CD14-positive monocyte (primary cell): ENCODE measurements at regions not wholly inside any gene's neighbourhood (a gene's known extent, or its start where the extent isn't known, plus 50 kb on each side); places are given as distances from the start of the nearest gene placed in this dataset.
"Not testable (repeated sequence)": the region's sequence is repeated elsewhere in the genome, so short reads cannot be mapped to it uniquely, and the experiment has no call there.

ENCODE experiments used
- DNase-seq, 3 donors: peaks; one replicate each; pipeline ENCODE4 v3.0.0-alpha.2; 2011 to 2022
- H2AFZ ChIP-seq: 2 replicates; pipeline ENCODE4 v1.6.0; 2012; ENCODE audit warnings: mild to moderate bottlenecking, low read depth, low read length, inconsistent platforms; ENCODE audit not compliant: insufficient read depth, poor library complexity, severe bottlenecking
- H3K27ac ChIP-seq, 2 donors: 1 replicate in 1 of 2; 2 replicates in 1 of 2; pipeline ENCODE4 v1.5.1; 2012 to 2013; ENCODE audit warnings: low read length in 2 of 2, control low read depth in 1 of 2, inconsistent platforms in 1 of 2, low read depth in 1 of 2, mild to moderate bottlenecking in 1 of 2
- H3K27me3 ChIP-seq, 2 donors: one replicate each; pipeline versions ENCODE4 v1.6.0 to v1.6.1; 2011 to 2013; ENCODE audit warnings: low read length in 2 of 2; ENCODE audit not compliant: control insufficient read depth in 2 of 2, insufficient read depth in 2 of 2
- H3K36me3 ChIP-seq, 2 donors: replicated peaks in 1 of 2; 1 replicate in 1 of 2; 2 replicates in 1 of 2; pipeline versions ENCODE4 v1.5.1 to v1.6.1; 2012 to 2013; ENCODE audit warnings: low read length in 2 of 2, control low read depth in 1 of 2, inconsistent platforms in 1 of 2, mild to moderate bottlenecking in 1 of 2; ENCODE audit not compliant: insufficient read depth in 2 of 2, control insufficient read depth in 1 of 2
- H3K4me1 ChIP-seq, 2 donors: 1 replicate in 1 of 2; 2 replicates in 1 of 2; pipeline versions ENCODE4 v1.5.1 to v1.6.1; 2012 to 2013; ENCODE audit warnings: low read length in 2 of 2, control low read depth in 1 of 2, inconsistent platforms in 1 of 2, mild to moderate bottlenecking in 1 of 2, moderate library complexity in 1 of 2; ENCODE audit not compliant: insufficient read depth in 2 of 2, control insufficient read depth in 1 of 2
- H3K4me2 ChIP-seq: replicated peaks from 2 replicates; pipeline ENCODE3; 2012; ENCODE audit warnings: low read length, moderate library complexity, mild to moderate bottlenecking; ENCODE audit not compliant: poor library complexity, severe bottlenecking; ENCODE audit errors: extremely low read depth
- H3K4me3 ChIP-seq, 3 experiments: fragments of 200-600 bp in 1 of 3; sonication (generic) in 1 of 3; replicated peaks in 1 of 3; 1 replicate in 2 of 3; 2 replicates in 1 of 3; pipeline ENCODE4 v1.5.1; 2011 to 2013; ENCODE audit warnings: low read length in 3 of 3, mild to moderate bottlenecking in 3 of 3, control low read depth in 2 of 3, low read depth in 2 of 3, inconsistent platforms in 1 of 3, moderate library complexity in 1 of 3
- H3K79me2 ChIP-seq: 2 replicates; pipeline ENCODE4 v1.6.0; 2012; ENCODE audit warnings: mild to moderate bottlenecking, control low read depth, inconsistent platforms, low read length, moderate library complexity; ENCODE audit not compliant: insufficient read depth
- H3K9ac ChIP-seq: 2 replicates; pipeline ENCODE4 v1.6.0; 2017; ENCODE audit warnings: low read length, mild to moderate bottlenecking; ENCODE audit not compliant: insufficient read depth, poor library complexity, severe bottlenecking
- H3K9me3 ChIP-seq, 2 donors: replicated peaks in 1 of 2; 1 replicate in 1 of 2; 2 replicates in 1 of 2; pipeline versions ENCODE4 v1.5.1 to v1.6.1; 2012 to 2013; ENCODE audit warnings: low read length in 2 of 2, control low read depth in 1 of 2; ENCODE audit not compliant: control insufficient read depth in 1 of 2, insufficient read depth in 1 of 2
- H4K20me1 ChIP-seq: 2 replicates; pipeline ENCODE4 v1.6.0; 2012; ENCODE audit warnings: mild to moderate bottlenecking, low read length, control low read depth, moderate library complexity; ENCODE audit not compliant: insufficient read depth
- H3K27ac Mint-ChIP-seq, 7 donors: one replicate each; pipeline ENCODE4 v1.8.0; 2020; ENCODE audit warnings: mild to moderate bottlenecking in 7 of 7, mixed read lengths in 7 of 7, moderate library complexity in 6 of 7, inconsistent platforms in 2 of 7
- H3K27me3 Mint-ChIP-seq, 3 donors: one replicate each; pipeline ENCODE4 v1.8.0; 2021 to 2022; ENCODE audit warnings: low read depth in 3 of 3, mild to moderate bottlenecking in 3 of 3, mixed read lengths in 3 of 3, moderate library complexity in 3 of 3, inconsistent platforms in 1 of 3
- H3K36me3 Mint-ChIP-seq, 2 donors: one replicate each; pipeline ENCODE4 v1.8.0; 2020; ENCODE audit warnings: mixed read lengths in 2 of 2, inconsistent platforms in 1 of 2, mild to moderate bottlenecking in 1 of 2
- H3K4me1 Mint-ChIP-seq: one replicate; pipeline ENCODE4 v1.8.0; 2020; ENCODE audit warnings: mild to moderate bottlenecking, mixed read lengths
- H3K4me3 Mint-ChIP-seq, 2 donors: one replicate each; pipeline ENCODE4 v1.8.0; 2020; ENCODE audit warnings: mild to moderate bottlenecking in 2 of 2, mixed read lengths in 2 of 2, moderate library complexity in 1 of 2
- H3K9me3 Mint-ChIP-seq, 7 donors: one replicate each; pipeline ENCODE4 v1.8.0; 2020 to 2022; ENCODE audit warnings: mixed read lengths in 7 of 7, mild to moderate bottlenecking in 6 of 7, moderate library complexity in 6 of 7, inconsistent platforms in 2 of 7
- WGBS: methylation state at CpG from one replicate; pipeline ENCODE4 v1.1.5; 2013; ENCODE audit warnings: missing lambda C conversion rate; ENCODE audit not compliant: insufficient coverage; 5-methylcytosine and 5-hydroxymethylcytosine counted together
- intact Hi-C, 2 donors: fragments of 100-400 bp; cut with micrococcal nuclease; formaldehyde crosslinking; loops; one replicate each; pipeline versions ENCODE4 v1.15.0 to v1.15.1; 2023
- TF ChIP-seq, protein P1 (sequence below): fragments of 200-600 bp; IDR thresholded peaks from one replicate; pipeline ENCODE4 v1.8.0; 2022; ENCODE audit warnings: antibody characterized with exemption, mild to moderate bottlenecking

DNA sequence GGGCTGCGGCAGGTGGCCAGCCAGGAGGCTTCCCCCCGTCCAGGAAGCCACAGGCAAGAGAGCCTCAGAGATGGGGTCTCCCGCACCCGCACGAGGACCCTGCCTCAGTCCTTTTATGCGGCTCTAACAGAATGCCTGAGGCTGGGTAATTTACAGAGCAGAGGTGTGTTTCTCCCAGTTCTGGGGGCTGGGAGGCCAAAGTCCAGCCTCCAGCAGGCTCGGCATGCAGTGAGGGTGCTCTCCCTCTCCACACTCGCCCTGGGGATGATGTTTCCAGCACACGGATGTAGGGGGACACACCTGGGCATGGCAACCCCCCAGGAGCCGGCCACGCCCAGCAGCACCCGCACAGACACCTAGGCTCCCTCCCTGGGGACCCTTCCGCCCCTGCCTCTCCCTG, 95.4 kb upstream of the PPP1R26 start:
- TF ChIP-seq, protein P1, sequence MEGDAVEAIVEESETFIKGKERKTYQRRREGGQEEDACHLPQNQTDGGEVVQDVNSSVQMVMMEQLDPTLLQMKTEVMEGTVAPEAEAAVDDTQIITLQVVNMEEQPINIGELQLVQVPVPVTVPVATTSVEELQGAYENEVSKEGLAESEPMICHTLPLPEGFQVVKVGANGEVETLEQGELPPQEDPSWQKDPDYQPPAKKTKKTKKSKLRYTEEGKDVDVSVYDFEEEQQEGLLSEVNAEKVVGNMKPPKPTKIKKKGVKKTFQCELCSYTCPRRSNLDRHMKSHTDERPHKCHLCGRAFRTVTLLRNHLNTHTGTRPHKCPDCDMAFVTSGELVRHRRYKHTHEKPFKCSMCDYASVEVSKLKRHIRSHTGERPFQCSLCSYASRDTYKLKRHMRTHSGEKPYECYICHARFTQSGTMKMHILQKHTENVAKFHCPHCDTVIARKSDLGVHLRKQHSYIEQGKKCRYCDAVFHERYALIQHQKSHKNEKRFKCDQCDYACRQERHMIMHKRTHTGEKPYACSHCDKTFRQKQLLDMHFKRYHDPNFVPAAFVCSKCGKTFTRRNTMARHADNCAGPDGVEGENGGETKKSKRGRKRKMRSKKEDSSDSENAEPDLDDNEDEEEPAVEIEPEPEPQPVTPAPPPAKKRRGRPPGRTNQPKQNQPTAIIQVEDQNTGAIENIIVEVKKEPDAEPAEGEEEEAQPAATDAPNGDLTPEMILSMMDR = no peak
- intact Hi-C loops = no loop called here
- no peak overlapping the region for H3K4me3 Mint-ChIP-seq
- no peaks in the 10 kb centered on the region for H3K27me3 ChIP-seq
- H3K4me1 Mint-ChIP-seq = no peaks in the 10 kb centered on the region
- no peak overlapping the region for H3K27ac ChIP-seq
- no peak overlapping the region for H3K9ac ChIP-seq
- H3K9me3 Mint-ChIP-seq = peaks cover 0 to 4% (median 0%) of the 10 kb centered on the region in 7 donors
- no peak overlapping the region for H3K4me2 ChIP-seq
- H3K4me1 ChIP-seq = no peaks in the 10 kb centered on the region
- no peak for DNase-seq
- no peak overlapping the region for H3K4me3 ChIP-seq
- no peak overlapping the region for H2AFZ ChIP-seq
- H3K27ac Mint-ChIP-seq = no peak overlapping the region
- no peaks in the 10 kb centered on the region for H3K79me2 ChIP-seq
- WGBS = 79% methylated on average over 5 of the region's 13 CpGs
- H4K20me1 ChIP-seq = no peaks in the 10 kb centered on the region
- H3K9me3 ChIP-seq = no peaks in the 10 kb centered on the region
- H3K27me3 Mint-ChIP-seq = peaks cover 1 to 6% (median 5%) of the 10 kb centered on the region in 3 donors
- no peaks in the 10 kb centered on the region for H3K36me3 ChIP-seq
- H3K36me3 Mint-ChIP-seq = no peaks in the 10 kb centered on the region

DNA sequence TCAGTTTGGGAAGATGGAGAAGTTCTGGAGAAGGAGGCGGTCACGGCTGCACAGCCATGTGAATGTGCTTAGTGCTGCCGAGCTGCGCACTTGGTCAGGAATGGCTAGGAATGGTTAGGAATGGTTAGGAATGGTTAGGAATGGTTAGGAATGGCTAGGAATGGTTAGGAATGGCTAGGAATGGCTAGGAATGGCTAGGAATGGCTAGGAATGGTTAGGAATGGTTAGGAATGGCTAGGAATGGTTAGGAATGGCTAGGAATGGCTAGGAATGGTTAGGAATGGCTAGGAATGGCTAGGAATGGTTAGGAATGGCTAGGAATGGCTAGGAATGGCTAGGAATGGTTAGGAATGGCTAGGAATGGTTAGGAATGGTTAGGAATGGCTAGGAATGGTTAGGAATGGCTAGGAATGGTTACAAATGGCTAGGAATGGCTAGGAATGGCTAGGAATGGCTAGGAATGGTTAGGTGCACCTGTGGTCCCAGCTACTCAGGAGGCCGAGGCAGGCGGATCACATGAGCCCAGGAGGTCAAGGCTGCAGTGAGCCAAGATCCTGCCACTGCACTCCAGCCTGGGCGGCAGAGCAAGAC, 94.7 kb upstream of the PPP1R26 start:
- DNase-seq, H3K4me1 ChIP-seq, H3K27ac ChIP-seq, H3K9me3 Mint-ChIP-seq, H3K79me2 ChIP-seq, intact Hi-C loops, H3K9ac ChIP-seq, H4K20me1 ChIP-seq, H3K4me3 ChIP-seq, H3K4me1 Mint-ChIP-seq, H3K36me3 Mint-ChIP-seq, H3K36me3 ChIP-seq, H3K27ac Mint-ChIP-seq, H3K27me3 Mint-ChIP-seq, H3K27me3 ChIP-seq, H3K9me3 ChIP-seq, H2AFZ ChIP-seq, H3K4me3 Mint-ChIP-seq, H3K4me2 ChIP-seq: not testable (repeated sequence)
- WGBS = 93% methylated on average over 3 of the region's 7 CpGs
